GM21786 (cell line): ENCODE measurements at regions not wholly inside any gene's neighbourhood (a gene's known extent, or its start where the extent isn't known, plus 50 kb on each side); places are given as distances from the start of the nearest gene placed in this dataset.
"Not testable (repeated sequence)": the region's sequence is repeated elsewhere in the genome, so short reads cannot be mapped to it uniquely, and the experiment has no call there.

Experiments used
- ATAC-seq: cut with Tn5 transposase; IDR thresholded peaks from one replicate; pipeline ENCODE4 v1.9.1; 2021; ENCODE audit not compliant: unreplicated experiment

DNA sequence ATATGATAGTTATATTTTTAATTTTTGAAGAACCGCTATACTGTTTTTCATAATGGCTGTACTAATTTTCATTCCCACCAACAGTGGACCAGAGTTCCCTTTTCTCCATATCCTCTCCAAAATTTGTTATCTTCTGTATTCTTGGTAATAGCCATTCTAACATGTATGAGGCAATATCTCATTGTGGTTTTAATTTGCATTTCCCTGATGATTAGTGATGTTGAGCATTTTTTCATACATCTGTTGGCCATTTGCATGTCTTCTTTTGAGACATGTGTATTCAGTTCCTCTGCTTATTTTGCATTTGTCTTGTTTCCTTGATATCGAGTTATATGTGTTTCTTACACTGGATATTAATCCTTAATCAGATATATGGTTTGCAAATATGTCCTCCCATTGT is 770.8 kb upstream of the MBL2 start:
- no peak for ATAC-seq

DNA sequence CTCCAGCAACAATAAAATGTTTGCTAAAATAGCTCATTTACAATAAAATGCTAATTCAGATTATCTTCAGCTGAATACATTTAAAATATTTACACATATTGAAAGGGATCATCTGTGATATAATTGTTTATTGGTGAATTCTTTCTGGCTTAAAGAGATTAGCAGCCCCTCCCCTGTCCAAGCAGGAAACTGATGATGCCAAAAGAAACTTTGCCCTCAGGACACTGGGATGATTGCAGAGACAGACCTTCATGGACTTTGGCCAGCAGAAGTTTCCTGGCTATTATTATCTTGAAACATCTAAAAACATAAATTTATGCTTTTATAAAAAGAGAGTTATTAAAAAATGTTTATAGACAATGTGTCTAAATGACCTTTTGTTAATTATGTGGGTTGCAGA is 764.9 kb upstream of the MBL2 start:
- ATAC-seq, result no peak

GRCh38 chr10:53536322-53536721 is 763.7 kb upstream of the MBL2 start:
- ATAC-seq, result no peak

- ATAC-seq, result no peak
Measured at GRCh38 chr10:53534428-53534827, 761.8 kb upstream of the MBL2 start.

DNA sequence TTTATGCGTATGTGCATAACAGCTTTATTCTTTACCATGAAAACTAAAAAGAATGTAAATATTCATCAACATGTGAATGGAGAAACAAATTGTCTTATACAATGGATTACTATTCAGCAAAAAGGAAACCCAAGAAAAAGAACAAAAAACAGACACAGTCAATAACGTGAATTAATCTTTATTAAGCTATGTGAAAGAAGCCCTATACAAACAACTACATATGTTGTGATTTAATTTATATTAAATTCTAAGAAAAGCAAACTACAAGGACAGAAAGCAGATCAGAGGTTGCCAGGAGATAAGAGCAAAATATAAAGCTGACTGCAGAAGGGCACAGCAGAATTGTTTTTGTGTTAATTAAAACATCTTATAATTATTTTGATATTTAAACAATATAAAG is 756.4 kb upstream of the MBL2 start:
- ATAC-seq, result no peak

DNA sequence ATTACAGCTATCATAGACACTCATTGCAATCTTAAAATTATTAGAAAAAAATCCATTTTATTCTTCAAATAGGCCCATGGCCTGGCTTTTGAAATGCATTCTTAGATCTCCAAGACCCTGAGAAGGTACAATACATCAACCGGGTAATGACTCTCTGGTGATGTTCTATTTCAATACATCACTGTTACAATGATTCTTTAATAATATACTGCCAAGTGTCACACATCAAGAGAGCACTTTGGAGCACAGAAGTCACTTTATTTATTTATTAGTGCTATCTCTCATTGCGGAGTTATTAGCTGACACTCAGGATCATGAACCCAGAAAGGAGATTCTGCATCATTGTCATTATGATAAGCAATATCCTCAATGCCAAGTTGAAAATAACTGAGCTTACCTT is 748.5 kb upstream of the MBL2 start:
- no peak for ATAC-seq

DNA sequence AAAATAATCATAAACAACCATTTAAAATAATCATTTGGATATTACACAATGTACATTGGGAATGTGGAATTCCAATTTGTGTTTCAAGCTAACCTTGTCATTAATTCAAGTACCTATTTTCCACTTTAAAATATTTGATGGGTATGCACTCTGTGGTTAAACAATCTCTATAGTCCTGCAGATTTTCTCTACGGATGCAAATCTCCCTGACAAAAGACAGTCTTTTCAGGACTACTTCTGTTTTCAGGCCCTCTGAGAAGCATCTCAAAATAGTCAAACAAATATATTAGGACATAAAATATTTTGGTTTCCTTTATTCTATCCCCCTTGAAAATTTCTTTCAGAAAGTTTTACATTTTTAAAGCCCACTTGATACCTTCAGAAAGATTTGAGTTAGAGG is 735.6 kb upstream of the MBL2 start:
- ATAC-seq, result no peak

DNA sequence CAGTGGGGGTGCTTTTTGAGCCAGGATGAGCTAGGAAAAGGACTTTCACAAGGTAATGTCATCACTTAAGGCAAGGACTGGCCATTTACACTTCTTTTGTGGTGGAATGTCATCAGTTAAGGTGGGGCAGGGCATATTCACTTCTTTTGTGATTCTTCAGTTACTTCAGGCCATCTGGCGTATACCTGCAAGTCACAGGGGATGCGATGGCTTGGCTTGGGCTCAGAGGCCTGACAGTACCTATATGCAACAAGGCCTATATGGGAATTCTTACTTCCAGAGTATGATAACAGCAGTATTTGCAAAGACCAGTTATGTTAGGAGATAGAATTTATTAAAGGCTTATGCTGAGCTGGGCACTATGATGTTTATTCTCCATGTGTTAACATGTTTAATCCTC is 731.9 kb upstream of the MBL2 start:
- ATAC-seq, result not testable (repeated sequence)

DNA sequence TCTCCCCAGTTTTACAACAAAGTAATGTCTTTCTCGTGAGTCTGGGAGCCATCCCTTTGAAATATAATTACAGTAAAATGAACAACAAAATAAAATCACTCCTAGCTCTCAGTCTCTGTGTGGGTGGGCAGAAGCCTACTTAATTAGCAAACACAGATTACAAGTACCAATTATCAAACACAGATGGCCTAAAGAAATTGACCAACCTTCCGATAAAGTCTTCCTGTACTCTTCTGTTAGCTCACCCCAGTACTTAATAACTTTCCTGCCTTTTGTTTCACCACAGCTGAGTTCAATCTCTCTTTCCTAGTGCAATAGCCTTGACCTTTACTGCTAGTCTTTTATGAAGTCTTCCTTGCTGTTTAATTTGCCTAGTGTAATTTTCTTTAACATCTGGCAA is 719.2 kb upstream of the MBL2 start:
- ATAC-seq, result no peak

GRCh38 chr10:53490553-53490952 is 718.0 kb upstream of the MBL2 start:
- ATAC-seq, result no peak

DNA sequence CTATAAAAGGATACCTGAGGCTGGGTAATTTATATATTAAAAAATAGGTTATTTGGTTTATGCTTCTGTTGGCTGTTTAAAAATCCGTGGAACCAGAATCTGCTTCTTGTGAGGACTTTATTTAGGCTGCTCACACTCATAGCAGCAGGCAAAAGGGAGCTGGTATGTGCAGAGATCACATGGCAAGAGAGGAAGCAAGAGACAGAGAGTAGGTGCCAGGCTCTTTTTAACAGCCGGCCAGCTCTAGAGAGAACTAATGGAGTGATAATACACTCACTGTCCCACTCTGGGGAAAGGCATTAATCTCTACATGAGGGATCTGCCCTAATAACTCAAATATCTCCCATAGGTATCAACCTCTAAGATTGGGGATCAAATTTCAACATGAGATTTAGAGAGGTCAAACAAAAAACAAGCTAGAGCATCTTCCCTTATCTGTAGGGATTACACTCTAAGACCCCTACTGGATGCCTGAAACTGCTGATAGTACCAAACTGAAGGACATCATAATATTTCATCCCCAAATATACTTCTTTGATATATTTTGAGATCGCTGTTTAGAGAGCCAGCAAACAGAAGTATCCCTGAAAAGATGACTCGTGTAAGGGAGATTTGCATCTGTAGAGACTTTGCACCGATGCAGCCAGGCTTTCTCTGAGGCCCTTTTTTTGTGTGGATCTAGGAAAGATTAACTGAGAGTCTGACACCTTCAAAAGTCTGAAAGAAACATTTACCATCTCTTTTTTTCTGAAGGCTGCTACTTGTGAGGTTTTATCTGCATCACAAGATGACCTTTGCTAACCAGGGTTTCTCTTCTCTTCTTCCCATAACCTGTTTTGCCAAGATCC is 717.0 kb upstream of the MBL2 start:
- no peak for ATAC-seq

GRCh38 chr10:53487019-53487983 is 714.7 kb upstream of the MBL2 start:
- no peak for ATAC-seq

GRCh38 chr10:53485422-53485821 is 712.8 kb upstream of the MBL2 start:
- ATAC-seq, result not testable (repeated sequence)

DNA sequence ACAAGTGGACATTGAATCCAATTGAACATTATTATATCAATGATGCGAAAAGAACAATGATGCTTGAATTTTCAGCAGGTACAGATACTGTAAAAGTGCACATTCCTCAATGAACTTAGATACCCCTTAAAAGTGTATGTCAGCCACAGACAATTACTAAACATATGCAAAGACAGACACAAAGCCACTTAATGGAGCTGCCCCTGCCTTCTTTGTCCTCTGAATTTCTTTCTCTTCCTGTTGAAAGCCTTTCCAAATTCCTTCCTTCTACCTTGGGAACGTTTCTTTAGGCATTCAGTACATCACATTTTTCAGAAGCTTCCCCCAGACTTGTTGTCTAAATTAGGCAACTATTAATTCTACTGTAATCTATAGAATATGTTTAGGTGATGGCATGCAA is 706.8 kb upstream of the MBL2 start:
- ATAC-seq, result no peak

DNA sequence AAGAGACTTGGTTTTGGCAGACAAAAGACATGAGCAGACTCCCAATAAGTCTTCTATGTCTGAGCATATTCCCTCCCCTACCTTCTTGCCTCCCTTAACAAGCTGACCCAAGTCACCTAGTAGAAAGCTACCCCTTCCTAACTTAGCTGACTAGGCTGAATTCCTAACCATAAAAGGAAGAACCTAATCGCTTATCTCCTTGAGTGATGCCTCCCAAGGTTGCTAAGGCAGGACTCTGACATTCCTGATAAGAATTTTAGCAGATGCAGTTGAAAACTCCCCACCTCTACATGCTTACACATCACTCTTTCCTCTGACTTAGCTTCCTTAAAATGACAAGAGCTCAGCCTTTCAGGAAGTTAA is 704.7 kb upstream of the MBL2 start:
- ATAC-seq, result no peak

GRCh38 chr10:53476650-53477312 is 704.2 kb upstream of the MBL2 start:
- ATAC-seq, result no peak

GRCh38 chr10:53469383-53469782 is 696.8 kb upstream of the MBL2 start:
- ATAC-seq, result no peak

DNA sequence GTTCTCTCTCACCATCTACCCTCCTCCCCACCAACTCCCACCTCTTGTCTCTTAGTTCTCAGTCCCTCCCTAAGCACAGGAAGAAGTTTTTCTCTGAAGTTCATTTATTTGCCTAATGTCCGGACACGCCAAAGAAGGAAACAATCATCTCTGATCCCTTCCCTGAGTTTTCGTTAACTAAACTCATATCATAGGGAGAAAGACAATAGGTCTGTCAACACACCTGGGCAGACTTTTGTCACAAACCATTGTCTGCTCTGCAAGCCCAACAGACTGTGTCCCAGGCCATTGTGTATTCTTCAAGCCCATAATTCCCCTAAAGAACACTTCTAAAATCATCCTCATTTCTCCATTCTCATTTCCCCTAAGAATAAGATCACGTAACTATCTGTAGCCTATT is 691.0 kb upstream of the MBL2 start:
- ATAC-seq, result no peak

- ATAC-seq, result no peak
Measured at GRCh38 chr10:53458007-53458406, 685.4 kb upstream of the MBL2 start.

GRCh38 chr10:53453196-53453595 is 680.6 kb upstream of the MBL2 start:
- ATAC-seq, result no peak

- ATAC-seq, result no peak
Measured at GRCh38 chr10:53447576-53447975, 675.0 kb upstream of the MBL2 start.

DNA sequence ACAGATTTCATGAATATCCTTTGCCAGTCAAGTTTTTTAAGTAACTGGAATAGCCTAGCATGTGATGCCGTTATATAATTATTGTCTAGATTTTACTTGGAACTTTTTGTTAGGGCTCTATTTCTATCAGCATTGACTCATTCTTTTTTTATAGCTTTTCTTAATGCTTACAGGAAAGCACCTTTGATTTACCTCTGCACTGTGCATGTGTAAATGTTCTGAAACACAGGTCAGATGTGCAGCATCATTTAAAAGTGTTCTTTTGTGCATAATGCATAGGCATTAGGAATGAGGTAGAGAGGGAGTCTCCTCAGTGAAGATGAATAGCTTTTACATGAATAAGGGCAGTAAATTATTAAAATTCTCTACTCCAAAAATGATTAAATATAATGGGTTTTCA is 669.3 kb upstream of the MBL2 start:
- ATAC-seq, result no peak
